Psoas muscle (tissue), 7 donors: ENCODE measurements at regions not wholly inside any gene's neighbourhood (a gene's known extent, or its start where the extent isn't known, plus 50 kb on each side); places are given as distances from the start of the nearest gene placed in this dataset.

Experiments used
- ATAC-seq, 4 donors: fragments of 200-7000 bp; cut with Tn5 transposase; one replicate each; pipeline ENCODE4 v1.9.1; 2020; ENCODE audit warnings: moderate library complexity in 3 of 4, mild to moderate bottlenecking in 2 of 4
- DNase-seq, 2 donors: peaks; one replicate each; pipeline ENCODE4 v3.0.0-alpha.2; 2020
- H3K27ac ChIP-seq: fragments of 200-600 bp; one replicate; pipeline ENCODE4 v1.8.0; 2022
- H3K27me3 ChIP-seq, 3 donors: fragments of 200-600 bp in 1 of 3; one replicate each; pipeline versions ENCODE4 v1.6.1 to v1.8.0; 2013 to 2022; ENCODE audit warnings: low read length in 2 of 3, mild to moderate bottlenecking in 2 of 3, moderate library complexity in 1 of 3; ENCODE audit not compliant: insufficient read depth in 3 of 3
- H3K36me3 ChIP-seq, 2 donors: fragments of 200-600 bp in 1 of 2; one replicate each; pipeline versions ENCODE4 v1.6.1 to v1.8.0; 2013 to 2022; ENCODE audit warnings: low read depth in 1 of 2, mild to moderate bottlenecking in 1 of 2, moderate library complexity in 1 of 2; ENCODE audit not compliant: insufficient read depth in 1 of 2
- H3K4me1 ChIP-seq: fragments of 200-600 bp; one replicate; pipeline ENCODE4 v1.8.0; 2022
- H3K4me3 ChIP-seq: fragments of 200-600 bp; one replicate; pipeline ENCODE4 v1.8.0; 2022; ENCODE audit warnings: mild to moderate bottlenecking
- H3K9me3 ChIP-seq: fragments of 200-600 bp; one replicate; pipeline ENCODE4 v1.8.0; 2022
- WGBS, 3 donors: extraction: QIAGEN DNeasy Blood & Tissue Kit; methylation state at CpG; one replicate each; pipeline versions ENCODE4 v1.1.6 to v1.1.7; 2013; 5-methylcytosine and 5-hydroxymethylcytosine counted together
- intact Hi-C, 2 donors: fragments of 100-400 bp; cut with DNase I; formaldehyde crosslinking; loops; one replicate each; pipeline versions ENCODE4 v1.11.0 to v1.14.2; 2022
- TF ChIP-seq, protein P1 (sequence below): fragments of 200-600 bp; IDR thresholded peaks from one replicate; pipeline ENCODE4 v1.8.0; 2022; ENCODE audit warnings: antibody characterized with exemption
- donor health status: healthy with polysubstance abuse.
- donor health status: DM: no; HTN: no; CAD: no; lungs with moderate emphysema.
- donor health status: Bipolar disorder and iron deficiency.
- donor health status: healthy.
- donor health status: DM: yes; HTN: yes; CAD: no.
- donor health status: DM: no; HTN: no; CAD: no.
- donor health status: DM: yes; HTN: yes; CAD: no.

DNA sequence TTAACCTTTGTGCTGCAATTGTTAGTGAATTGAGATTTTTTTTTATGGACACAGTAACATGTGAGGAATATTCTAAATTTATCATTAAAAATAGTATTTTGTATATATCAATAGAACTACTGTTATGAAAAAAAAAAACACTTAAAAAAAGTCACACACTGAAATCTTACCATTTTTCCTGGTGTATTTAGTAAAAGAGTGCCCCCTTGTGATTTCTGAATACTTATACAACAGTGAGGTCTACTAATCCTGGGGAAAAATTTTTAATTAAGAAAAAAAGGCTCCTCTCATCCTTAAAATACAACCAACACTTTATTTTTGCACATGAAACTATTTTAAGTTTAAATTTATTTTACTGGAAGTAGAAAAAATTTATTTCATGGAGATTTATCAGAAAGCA is 56.4 kb upstream of the SPOCK3 start:
- Histone ChIP-seq H3K27ac (no peak overlapping the region), H3K27me3 (no peaks in the 10 kb centered on the region), H3K9me3 (no peaks in the 10 kb centered on the region), H3K36me3 (no peaks in the 10 kb centered on the region), H3K4me3 (no peak overlapping the region), H3K4me1 (no peaks in the 10 kb centered on the region)
- TF ChIP-seq, protein P1, sequence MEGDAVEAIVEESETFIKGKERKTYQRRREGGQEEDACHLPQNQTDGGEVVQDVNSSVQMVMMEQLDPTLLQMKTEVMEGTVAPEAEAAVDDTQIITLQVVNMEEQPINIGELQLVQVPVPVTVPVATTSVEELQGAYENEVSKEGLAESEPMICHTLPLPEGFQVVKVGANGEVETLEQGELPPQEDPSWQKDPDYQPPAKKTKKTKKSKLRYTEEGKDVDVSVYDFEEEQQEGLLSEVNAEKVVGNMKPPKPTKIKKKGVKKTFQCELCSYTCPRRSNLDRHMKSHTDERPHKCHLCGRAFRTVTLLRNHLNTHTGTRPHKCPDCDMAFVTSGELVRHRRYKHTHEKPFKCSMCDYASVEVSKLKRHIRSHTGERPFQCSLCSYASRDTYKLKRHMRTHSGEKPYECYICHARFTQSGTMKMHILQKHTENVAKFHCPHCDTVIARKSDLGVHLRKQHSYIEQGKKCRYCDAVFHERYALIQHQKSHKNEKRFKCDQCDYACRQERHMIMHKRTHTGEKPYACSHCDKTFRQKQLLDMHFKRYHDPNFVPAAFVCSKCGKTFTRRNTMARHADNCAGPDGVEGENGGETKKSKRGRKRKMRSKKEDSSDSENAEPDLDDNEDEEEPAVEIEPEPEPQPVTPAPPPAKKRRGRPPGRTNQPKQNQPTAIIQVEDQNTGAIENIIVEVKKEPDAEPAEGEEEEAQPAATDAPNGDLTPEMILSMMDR: peak; percentile 30
- ATAC-seq (no peak), DNase-seq (no peak)
- intact Hi-C loops: loop anchor here in 1 of 2 donors (10.0 kb wide), 1 partner anchor 266 kb away; no protein-coding TSS in a partner anchor

DNA sequence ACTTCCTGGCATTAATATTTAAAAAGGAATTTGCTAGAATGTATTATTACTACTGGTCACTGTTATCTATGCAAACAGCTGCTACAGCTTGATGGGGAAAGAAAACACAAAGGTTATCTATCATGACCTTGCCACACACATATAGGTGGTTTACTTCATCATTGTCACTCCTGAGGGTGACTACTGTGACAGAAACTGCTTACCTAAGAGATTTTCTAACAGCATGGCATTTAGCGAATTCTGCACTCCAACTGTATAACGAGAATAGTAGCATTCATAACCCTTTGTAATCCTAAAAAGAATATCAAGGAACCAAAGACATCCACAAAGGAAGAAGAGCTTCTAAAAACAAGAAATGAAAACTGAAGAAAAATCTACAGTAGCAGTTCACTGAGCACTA is 74.6 kb upstream of the SPOCK3 start:
- H3K4me1 ChIP-seq: no peaks in the 10 kb centered on the region
- intact Hi-C loops: no loop called here
- DNase-seq: no peak
- no peak overlapping the region for H3K4me3 ChIP-seq
- H3K27me3 ChIP-seq: no peaks in the 10 kb centered on the region
- H3K9me3 ChIP-seq: no peaks in the 10 kb centered on the region
- no peak for ATAC-seq
- H3K27ac ChIP-seq: no peak overlapping the region
- H3K36me3 ChIP-seq: no peaks in the 10 kb centered on the region
- 68 to 73% (median 69%) methylated on average over 2 of the region's 2 CpGs for WGBS, 3 donors
- TF ChIP-seq, protein P1: no peak

DNA sequence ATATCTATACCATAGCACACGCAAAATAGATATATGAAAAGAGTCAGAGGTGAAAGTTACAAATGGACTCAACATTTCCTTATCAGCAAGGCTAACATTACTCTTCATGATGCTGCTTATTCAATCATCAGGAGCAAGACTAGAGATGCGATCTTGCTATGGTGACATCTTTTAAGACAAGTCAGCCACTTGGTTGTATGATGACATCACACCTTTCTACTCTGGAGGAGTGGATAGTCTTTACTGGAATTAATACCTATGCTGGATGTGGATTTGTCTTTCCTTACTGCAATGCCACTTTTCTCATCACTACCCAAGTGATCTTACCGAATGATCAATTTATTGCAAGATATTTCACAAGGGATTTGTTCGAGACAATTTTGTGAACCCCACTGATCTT is 87.0 kb upstream of the SPOCK3 start:
- H3K27me3 ChIP-seq: no peaks in the 10 kb centered on the region
- no peaks in the 10 kb centered on the region for H3K9me3 ChIP-seq
- intact Hi-C loops: no loop called here
- H3K36me3 ChIP-seq: no peaks in the 10 kb centered on the region
- no peak overlapping the region for H3K27ac ChIP-seq
- TF ChIP-seq, protein P1: no peak
- ATAC-seq: no peak
- WGBS, 3 donors: 92 to 93% (median 92%) methylated on average over 4 of the region's 4 CpGs
- H3K4me3 ChIP-seq: no peak overlapping the region
- H3K4me1 ChIP-seq: no peaks in the 10 kb centered on the region
- no peak for DNase-seq

DNA sequence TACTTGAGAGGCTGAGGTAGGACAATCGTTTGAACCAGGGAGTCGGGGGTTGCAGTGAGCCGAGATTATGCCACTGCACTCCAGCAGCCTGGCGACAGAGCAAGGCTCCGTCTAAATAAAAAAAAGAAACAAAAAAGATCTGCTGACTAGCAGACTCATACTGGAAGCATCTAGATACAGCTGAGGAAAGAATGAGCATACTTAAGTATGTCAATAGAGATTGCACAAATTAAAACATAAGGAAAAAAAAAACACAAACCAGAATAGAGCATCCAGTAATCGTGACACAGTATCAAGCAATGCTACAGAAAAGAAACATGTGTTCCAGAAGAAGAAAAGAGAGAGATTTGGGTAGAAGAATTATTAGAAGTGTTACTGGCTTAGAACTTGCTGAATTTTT is 105.5 kb upstream of the SPOCK3 start:
- TF ChIP-seq, protein P1: no peak
- no peak overlapping the region for H3K4me3 ChIP-seq
- H3K27me3 ChIP-seq: no peaks in the 10 kb centered on the region
- H3K36me3 ChIP-seq: no peaks in the 10 kb centered on the region
- DNase-seq (no peak), ATAC-seq (no peak)
- H3K9me3 ChIP-seq: no peaks in the 10 kb centered on the region
- H3K27ac ChIP-seq: no peak overlapping the region
- 69 to 86% (median 84%) methylated on average over 6 of the region's 6 CpGs for WGBS, 3 donors
- no peaks in the 10 kb centered on the region for H3K4me1 ChIP-seq
- intact Hi-C loops: no loop called here

DNA sequence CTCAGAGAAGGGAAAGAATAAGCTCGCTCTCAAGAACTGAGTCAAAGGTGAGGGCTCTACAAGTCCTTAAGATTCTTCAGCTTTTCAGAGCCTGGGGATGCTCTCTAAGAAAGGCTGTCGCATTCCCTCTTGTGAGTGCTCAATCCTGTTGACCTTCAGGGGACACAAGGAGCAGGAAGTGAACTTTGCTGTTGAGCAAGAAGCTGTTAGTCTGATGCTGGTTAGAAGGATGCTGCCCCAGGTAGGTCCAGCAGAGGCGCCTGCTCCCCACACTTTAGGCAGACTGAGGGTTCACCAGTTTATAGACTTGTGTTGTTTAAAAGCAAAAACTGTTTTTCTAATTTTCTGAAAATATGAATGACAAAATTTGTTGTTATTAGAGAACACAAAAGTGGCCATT is 125.4 kb upstream of the SPOCK3 start:
- no peaks in the 10 kb centered on the region for H3K27me3 ChIP-seq
- no peaks in the 10 kb centered on the region for H3K9me3 ChIP-seq
- H3K36me3 ChIP-seq: no peaks in the 10 kb centered on the region
- H3K4me1 ChIP-seq: no peaks in the 10 kb centered on the region
- ATAC-seq (no peak), DNase-seq (no peak)
- H3K27ac ChIP-seq: no peak overlapping the region
- H3K4me3 ChIP-seq: no peak overlapping the region
- 51 to 58% (median 51%) methylated on average over 3 of the region's 3 CpGs for WGBS, 3 donors
- TF ChIP-seq, protein P1: no peak
- intact Hi-C loops: no loop called here
